ENCODE measurements at regions not wholly inside any gene's neighbourhood (a gene's known extent, or its start where the extent isn't known, plus 50 kb on each side); places are given as distances from the start of the nearest gene placed in this dataset.

DNA sequence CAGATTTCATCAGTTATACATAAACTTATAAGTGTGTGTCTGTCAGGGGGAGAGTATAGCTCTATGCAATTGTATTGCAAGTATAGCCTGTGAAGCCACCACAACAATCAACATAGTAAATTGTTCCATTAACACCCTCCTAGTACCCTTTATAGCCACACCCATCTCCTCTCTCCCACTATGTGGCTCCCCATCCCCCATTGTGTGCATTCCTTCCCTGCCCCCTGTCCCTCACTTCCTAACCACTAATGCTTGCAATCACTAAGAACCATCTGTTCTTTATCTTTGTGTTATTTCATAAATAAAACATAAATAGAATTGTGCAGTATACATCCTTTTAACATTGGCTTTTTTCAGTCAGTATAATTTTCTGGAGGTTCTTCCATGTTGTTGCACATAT lies 83.1 kb upstream of the SLC5A12 start:
- Histone ChIP-seq H4K20me1 (ENCODE audit: control insufficient read depth, extremely low read depth, insufficient read depth, low read length) (no peaks in the 10 kb centered on the region), H3K9me3 (ENCODE audit: control insufficient read depth, low read depth, low read length) (no peaks in the 10 kb centered on the region), H3K27me3 (ENCODE audit: control insufficient read depth, extremely low read depth, insufficient read depth, low read length) (no peaks in the 10 kb centered on the region), H3K9me1 (ENCODE audit: control insufficient read depth, extremely low read depth, insufficient read depth, low read length) (no peaks in the 10 kb centered on the region), H3K79me2 (ENCODE audit: control insufficient read depth, insufficient read depth, low read length) (no peaks in the 10 kb centered on the region), H3K9ac (ENCODE audit: control insufficient read depth, extremely low read depth, insufficient read depth, low read length) (no peak overlapping the region), H2AFZ (ENCODE audit: control insufficient read depth, low read length) (no peak overlapping the region), H3K36me3 (ENCODE audit: control insufficient read depth in 2 of 2, extremely low read depth in 1 of 2, insufficient read depth in 2 of 2, low read length in 2 of 2) (no peaks in the 10 kb centered on the region), H3K4me2 (ENCODE audit: control insufficient read depth, extremely low read depth, insufficient read depth, low read depth, low read length) (no peak overlapping the region), H3K4me3 (ENCODE audit: control insufficient read depth in 2 of 3, extremely low read depth in 1 of 3, insufficient read depth in 2 of 3, low read depth in 1 of 3, low read length in 3 of 3) (no peak overlapping the region), H3K27ac (ENCODE audit: control insufficient read depth, insufficient read depth, low read length) (no peak overlapping the region), H3K4me1 (ENCODE audit: control insufficient read depth, extremely low read depth, insufficient read depth, low read length) (no peaks in the 10 kb centered on the region)
- FAIRE-seq = no peak
- dilution Hi-C loops (cut with MboI; ENCODE audit: extremely low pct_ligation_motif_present, low sequenced_read_pairs) = no loop called here
- TF ChIP-seq, protein P1, sequence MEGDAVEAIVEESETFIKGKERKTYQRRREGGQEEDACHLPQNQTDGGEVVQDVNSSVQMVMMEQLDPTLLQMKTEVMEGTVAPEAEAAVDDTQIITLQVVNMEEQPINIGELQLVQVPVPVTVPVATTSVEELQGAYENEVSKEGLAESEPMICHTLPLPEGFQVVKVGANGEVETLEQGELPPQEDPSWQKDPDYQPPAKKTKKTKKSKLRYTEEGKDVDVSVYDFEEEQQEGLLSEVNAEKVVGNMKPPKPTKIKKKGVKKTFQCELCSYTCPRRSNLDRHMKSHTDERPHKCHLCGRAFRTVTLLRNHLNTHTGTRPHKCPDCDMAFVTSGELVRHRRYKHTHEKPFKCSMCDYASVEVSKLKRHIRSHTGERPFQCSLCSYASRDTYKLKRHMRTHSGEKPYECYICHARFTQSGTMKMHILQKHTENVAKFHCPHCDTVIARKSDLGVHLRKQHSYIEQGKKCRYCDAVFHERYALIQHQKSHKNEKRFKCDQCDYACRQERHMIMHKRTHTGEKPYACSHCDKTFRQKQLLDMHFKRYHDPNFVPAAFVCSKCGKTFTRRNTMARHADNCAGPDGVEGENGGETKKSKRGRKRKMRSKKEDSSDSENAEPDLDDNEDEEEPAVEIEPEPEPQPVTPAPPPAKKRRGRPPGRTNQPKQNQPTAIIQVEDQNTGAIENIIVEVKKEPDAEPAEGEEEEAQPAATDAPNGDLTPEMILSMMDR (optimal IDR thresholded peaks at IDR 0.05 in 1 of 3, IDR thresholded peaks at IDR 0.05 in 1 of 3, conservative IDR thresholded peaks at IDR 0.05 in 1 of 3; ENCODE audit: extremely low read depth in 1 of 3, insufficient read depth in 2 of 3, low read length in 3 of 3) = no peak
- TF ChIP-seq EZH2 (IDR thresholded peaks at IDR 0.05; ENCODE audit: low read length) = no peak
- DNase-seq (ENCODE audit: low read depth, low spot score) = no peak

DNA sequence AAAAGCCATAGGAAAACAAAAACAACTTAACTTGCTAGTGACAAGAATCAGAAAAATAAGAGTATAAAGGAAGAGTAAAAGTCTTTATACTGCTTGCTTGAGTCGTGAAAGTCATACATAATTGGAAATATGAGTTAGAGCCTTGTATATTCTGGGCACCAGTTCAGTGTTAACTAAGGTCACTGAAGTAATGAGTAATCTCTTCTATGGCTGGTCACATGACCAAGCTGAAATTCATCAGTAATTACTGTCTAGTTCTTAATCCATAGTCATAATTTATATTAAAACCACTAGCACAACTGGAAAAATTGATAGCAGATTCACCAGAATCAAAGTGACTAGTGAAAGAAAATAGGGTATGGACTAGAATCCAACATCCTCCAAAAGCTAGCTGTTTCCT lies 84.4 kb upstream of the SLC5A12 start:
- no peak for DNase-seq (ENCODE audit: low read depth, low spot score)
- H3K27ac ChIP-seq (ENCODE audit: control insufficient read depth, insufficient read depth, low read length) = no peak overlapping the region
- H3K27me3 ChIP-seq (ENCODE audit: control insufficient read depth, extremely low read depth, insufficient read depth, low read length) = no peaks in the 10 kb centered on the region
- H3K4me3 ChIP-seq (ENCODE audit: control insufficient read depth in 2 of 3, extremely low read depth in 1 of 3, insufficient read depth in 2 of 3, low read depth in 1 of 3, low read length in 3 of 3) = no peak overlapping the region
- TF ChIP-seq, protein P1 (optimal IDR thresholded peaks at IDR 0.05 in 1 of 3, IDR thresholded peaks at IDR 0.05 in 1 of 3, conservative IDR thresholded peaks at IDR 0.05 in 1 of 3; ENCODE audit: extremely low read depth in 1 of 3, insufficient read depth in 2 of 3, low read length in 3 of 3) = no peak
- TF ChIP-seq EZH2 (IDR thresholded peaks at IDR 0.05; ENCODE audit: low read length) = no peak
- no peaks in the 10 kb centered on the region for H3K36me3 ChIP-seq (ENCODE audit: control insufficient read depth in 2 of 2, extremely low read depth in 1 of 2, insufficient read depth in 2 of 2, low read length in 2 of 2)
- no peaks in the 10 kb centered on the region for H4K20me1 ChIP-seq (ENCODE audit: control insufficient read depth, extremely low read depth, insufficient read depth, low read length)
- no peak overlapping the region for H3K9ac ChIP-seq (ENCODE audit: control insufficient read depth, extremely low read depth, insufficient read depth, low read length)
- H3K9me1 ChIP-seq (ENCODE audit: control insufficient read depth, extremely low read depth, insufficient read depth, low read length) = no peaks in the 10 kb centered on the region
- H3K9me3 ChIP-seq (ENCODE audit: control insufficient read depth, low read depth, low read length) = no peaks in the 10 kb centered on the region
- H2AFZ ChIP-seq (ENCODE audit: control insufficient read depth, low read length) = no peak overlapping the region
- no peak for FAIRE-seq
- no peak overlapping the region for H3K4me2 ChIP-seq (ENCODE audit: control insufficient read depth, extremely low read depth, insufficient read depth, low read depth, low read length)
- dilution Hi-C loops (cut with MboI; ENCODE audit: extremely low pct_ligation_motif_present, low sequenced_read_pairs) = no loop called here
- no peaks in the 10 kb centered on the region for H3K4me1 ChIP-seq (ENCODE audit: control insufficient read depth, extremely low read depth, insufficient read depth, low read length)
- no peaks in the 10 kb centered on the region for H3K79me2 ChIP-seq (ENCODE audit: control insufficient read depth, insufficient read depth, low read length)
